K562 (cell line): ENCODE measurements at regions not wholly inside any gene's neighbourhood (a gene's known extent, or its start where the extent isn't known, plus 50 kb on each side); places are given as distances from the start of the nearest gene placed in this dataset.

Source experiments
- ATAC-seq: fragments of 200-7000 bp; cut with Tn5 transposase; 3 replicates; pipeline ENCODE4 v1.9.1; 2020; ENCODE audit warnings: moderate library complexity
- BruUV-seq: library from RNA; stranded (reverse); fragments of 400-500 nt; replicated peaks from 2 replicates; lab custom pipeline; 2021; lab: Mats Ljungman, UMichigan
- CTCF ChIA-PET: fragments of 300-600 bp; formaldehyde crosslinking; extraction: SDS; loops from one replicate; lab custom pipeline; 2021; ENCODE audit warnings: low intra/inter-chr PET ratio; lab: Yijun Ruan, JAX
- POLR2A ChIA-PET: fragments of 300-600, 350-650 bp; sonication (Branson Sonifier 250); formaldehyde crosslinking; extraction: SDS; loops from one replicate; lab custom pipeline; 2021; ENCODE audit warnings: antibody characterized with exemption, inconsistent platforms; lab: Yijun Ruan, JAX
- DNase-seq, 4 experiments: peaks; one replicate each; pipeline versions ENCODE4 v3.0.0 to v3.0.0-alpha.2; 2011 to 2018; ENCODE audit warnings: low spot score in 3 of 4, mixed read lengths in 3 of 4; ENCODE audit errors: extremely low read depth in 1 of 4
- FAIRE-seq: peaks from 2 replicates; lab custom pipeline; 2011; peaks lifted over from hg19 to GRCh38; lab: Jason Lieb, UNC
- H2AFZ ChIP-seq: 2 replicates; pipeline ENCODE4 v1.6.0; 2011; ENCODE audit warnings: low read depth, low read length, control low read depth, inconsistent platforms
- H3K27ac ChIP-seq: fragments of 200-600 bp; 3 replicates; pipeline ENCODE4 v1.8.0; 2011; ENCODE audit warnings: low read depth, mild to moderate bottlenecking, control low read depth, inconsistent platforms, low read length, moderate library complexity, mixed read lengths; ENCODE audit errors: extremely low read depth
- H3K27me3 ChIP-seq, 2 experiments: fragments of 300-600 bp in 1 of 2; 2 replicates in 1 of 2; 3 replicates in 1 of 2; pipeline versions ENCODE4 v1.6.0 to v1.8.0; 2011; ENCODE audit warnings: inconsistent platforms in 2 of 2, low read length in 2 of 2, mild to moderate bottlenecking in 1 of 2, mixed read lengths in 1 of 2, moderate library complexity in 1 of 2; ENCODE audit not compliant: control insufficient read depth in 2 of 2, insufficient read depth in 2 of 2
- H3K36me3 ChIP-seq: fragments of 300-600 bp; 3 replicates; pipeline ENCODE4 v1.8.0; 2011; ENCODE audit warnings: mild to moderate bottlenecking, low read length, inconsistent platforms; ENCODE audit not compliant: control insufficient read depth, insufficient read depth
- H3K4me1 ChIP-seq, 2 experiments: fragments of 200-600 bp in 1 of 2; replicated peaks in 1 of 2; 2 replicates in 1 of 2; 3 replicates in 1 of 2; pipeline versions ENCODE4 v1.5.1 to v1.8.0; 2011; ENCODE audit warnings: inconsistent platforms in 2 of 2, low read length in 2 of 2, mild to moderate bottlenecking in 1 of 2, mixed read lengths in 1 of 2, moderate library complexity in 1 of 2; ENCODE audit not compliant: control insufficient read depth in 2 of 2, insufficient read depth in 2 of 2
- H3K4me2 ChIP-seq: 2 replicates; pipeline ENCODE4 v1.6.1; 2011; ENCODE audit warnings: low read length, control low read depth, inconsistent platforms, mixed read lengths; ENCODE audit not compliant: insufficient read depth
- H3K4me3 ChIP-seq: fragments of 200-600 bp; sonication (generic), shearing (Covaris generic); 2 replicates; pipeline ENCODE4 v1.5.1; 2016; ENCODE audit warnings: control low read depth, inconsistent platforms
- H3K79me2 ChIP-seq: fragments of 200-600 bp; 3 replicates; pipeline ENCODE4 v1.8.0; 2011; ENCODE audit warnings: low read length, inconsistent platforms; ENCODE audit not compliant: control insufficient read depth, insufficient read depth
- H3K9ac ChIP-seq, 2 experiments: 2 replicates each; pipeline versions ENCODE4 v1.6.0 to v1.6.1; 2011; ENCODE audit warnings: low read depth in 2 of 2, low read length in 2 of 2, control low read depth in 1 of 2, inconsistent platforms in 1 of 2, mild to moderate bottlenecking in 1 of 2, mixed read lengths in 1 of 2; ENCODE audit not compliant: insufficient read depth in 1 of 2
- H3K9me1 ChIP-seq: one replicate; pipeline ENCODE4 v1.6.0; 2011; ENCODE audit warnings: inconsistent platforms, mild to moderate bottlenecking, low read length, moderate library complexity; ENCODE audit not compliant: control insufficient read depth, insufficient read depth
- H3K9me3 ChIP-seq: replicated peaks from 2 replicates; pipeline ENCODE4 v1.5.1; 2011; ENCODE audit warnings: low read depth, low read length, inconsistent platforms; ENCODE audit not compliant: control insufficient read depth, insufficient read depth
- H4K20me1 ChIP-seq: replicated peaks from 2 replicates; pipeline ENCODE4 v1.6.1; 2011; ENCODE audit warnings: low read length, inconsistent platforms, mixed read lengths; ENCODE audit not compliant: control insufficient read depth, insufficient read depth
- CTCF ChIP-seq, 3 experiments: IDR thresholded peaks in 2 of 3; conservative IDR thresholded peaks in 1 of 3; 2 replicates each; pipeline ENCODE4 v1.5.1; 2011 to 2012; ENCODE audit warnings: low read length in 3 of 3, mild to moderate bottlenecking in 3 of 3, control low read depth in 2 of 3, improper control_type of control experiment in 1 of 3, inconsistent platforms in 1 of 3, low read depth in 1 of 3, mixed read lengths in 1 of 3, moderate library complexity in 1 of 3; ENCODE audit not compliant: insufficient read depth in 2 of 3
- ETS1 ChIP-seq: conservative IDR thresholded peaks from 2 replicates; pipeline ENCODE4 v1.6.1; 2011; ENCODE audit warnings: low read depth, mild to moderate bottlenecking, low read length; ENCODE audit not compliant: control insufficient read depth
- WGBS: fragments of 100-300 bp; shearing (Covaris generic); methylation state at CpG from one replicate; pipeline ENCODE4 v1.1.6; 2016; ENCODE audit warnings: low coverage, mixed read lengths; ENCODE audit not compliant: insufficient coverage; ENCODE audit errors: missing lambda C conversion rate; 5-methylcytosine and 5-hydroxymethylcytosine counted together
- in situ Hi-C: fragments of 300-500 bp; cut with MboI; formaldehyde crosslinking; loops from 4 replicates; pipeline ENCODE4 v1.15.0; 2018; ENCODE audit warnings: inconsistent platforms, mixed read lengths
- intact Hi-C: fragments of 100-400 bp; cut with micrococcal nuclease; formaldehyde crosslinking; loops from 2 replicates; pipeline ENCODE4 v1.14.2; 2022

- H2AFZ ChIP-seq: no peak overlapping the region
- POLR2A ChIA-PET: interaction anchor here (0.9 kb wide), 1 partner anchor 12 kb away, joined by 3 read pairs; no protein-coding TSS in a partner anchor
- no peaks in the 10 kb centered on the region for H3K27me3 ChIP-seq
- 1% methylated on average over 3 of the region's 3 CpGs for WGBS
- CTCF ChIA-PET: no interaction called here
- no peak overlapping the region for H3K27ac ChIP-seq
- H3K4me2 ChIP-seq: no peak overlapping the region
- H3K9me1 ChIP-seq: no peaks in the 10 kb centered on the region
- ATAC-seq (no peak), FAIRE-seq (peak; percentile 56), DNase-seq (no peak)
- H3K36me3 ChIP-seq: no peaks in the 10 kb centered on the region
- TF ChIP-seq CTCF (IDR thresholded peaks at IDR 0.05 in 2 of 3, conservative IDR thresholded peaks at IDR 0.05 in 1 of 3; ENCODE audit: insufficient read depth in 2 of 3, low read depth in 1 of 3, low read length in 3 of 3) (peak in 1 of 3 experiments; percentile 21; a peak in 2 of 6 replicates), ETS1 (no peak)
- in situ Hi-C loops: no loop called here
- H3K9me3 ChIP-seq: no peaks in the 10 kb centered on the region
- no peak overlapping the region for H3K4me3 ChIP-seq
- no peak overlapping the region for H3K9ac ChIP-seq
- intact Hi-C loops: no loop called here
- BruUV-seq: no TSS peak
- H4K20me1 ChIP-seq: no peaks in the 10 kb centered on the region
- no peaks in the 10 kb centered on the region for H3K4me1 ChIP-seq
- no peaks in the 10 kb centered on the region for H3K79me2 ChIP-seq
Observed at GRCh38 chr1:209490013-209490412, 93.5 kb upstream of the CAMK1G start.
